ENCODE measurements at regions not wholly inside any gene's neighbourhood (a gene's known extent, or its start where the extent isn't known, plus 50 kb on each side); places are given as distances from the start of the nearest gene placed in this dataset.

DNA sequence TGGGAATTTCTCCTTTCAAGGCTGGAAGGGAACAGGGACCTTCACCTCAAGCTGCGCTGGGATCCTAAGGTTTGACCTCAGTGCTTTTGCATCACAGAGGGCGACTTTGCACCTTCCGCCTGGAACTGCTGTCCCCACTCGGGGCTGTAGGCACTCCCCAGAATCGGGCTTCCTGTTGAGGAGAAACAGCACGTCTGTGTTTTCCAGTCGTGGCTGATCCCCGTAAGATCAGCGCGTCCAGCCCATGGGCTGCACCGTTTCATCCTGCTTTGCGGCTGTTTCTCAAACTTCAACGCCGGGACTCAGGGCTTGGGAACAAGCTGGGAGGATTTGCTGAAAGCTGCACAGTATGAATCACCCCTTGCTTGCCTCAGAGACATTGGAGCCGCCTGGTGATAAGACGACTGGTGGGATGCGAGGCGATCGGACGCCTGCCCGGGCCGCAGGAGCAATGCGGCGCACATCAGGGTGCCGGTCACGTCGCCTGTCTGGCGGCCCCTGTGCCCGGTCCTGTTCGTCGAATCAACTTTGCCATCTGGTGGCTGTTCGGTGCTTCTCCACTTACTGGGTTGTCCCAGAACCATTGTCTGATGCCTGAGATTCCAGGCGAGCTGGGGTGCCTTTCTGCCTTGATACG lies 53.6 kb upstream of the FRMD1 start:
- Mint-ChIP-seq H3K27ac (ENCODE audit: unreplicated experiment) (no peak overlapping the region), H3K4me3 (ENCODE audit: unreplicated experiment) (no peak overlapping the region), H3K27me3 (ENCODE audit: unreplicated experiment) (peaks cover 4% of the 10 kb centered on the region), H3K36me3 (ENCODE audit: unreplicated experiment) (no peaks in the 10 kb centered on the region), H3K9me3 (ENCODE audit: unreplicated experiment) (peaks cover 4% of the 10 kb centered on the region), H3K4me1 (ENCODE audit: low read depth, unreplicated experiment) (peaks cover 7% of the 10 kb centered on the region)
- DNase-seq = peak; percentile 58
- TF ChIP-seq, protein P1, sequence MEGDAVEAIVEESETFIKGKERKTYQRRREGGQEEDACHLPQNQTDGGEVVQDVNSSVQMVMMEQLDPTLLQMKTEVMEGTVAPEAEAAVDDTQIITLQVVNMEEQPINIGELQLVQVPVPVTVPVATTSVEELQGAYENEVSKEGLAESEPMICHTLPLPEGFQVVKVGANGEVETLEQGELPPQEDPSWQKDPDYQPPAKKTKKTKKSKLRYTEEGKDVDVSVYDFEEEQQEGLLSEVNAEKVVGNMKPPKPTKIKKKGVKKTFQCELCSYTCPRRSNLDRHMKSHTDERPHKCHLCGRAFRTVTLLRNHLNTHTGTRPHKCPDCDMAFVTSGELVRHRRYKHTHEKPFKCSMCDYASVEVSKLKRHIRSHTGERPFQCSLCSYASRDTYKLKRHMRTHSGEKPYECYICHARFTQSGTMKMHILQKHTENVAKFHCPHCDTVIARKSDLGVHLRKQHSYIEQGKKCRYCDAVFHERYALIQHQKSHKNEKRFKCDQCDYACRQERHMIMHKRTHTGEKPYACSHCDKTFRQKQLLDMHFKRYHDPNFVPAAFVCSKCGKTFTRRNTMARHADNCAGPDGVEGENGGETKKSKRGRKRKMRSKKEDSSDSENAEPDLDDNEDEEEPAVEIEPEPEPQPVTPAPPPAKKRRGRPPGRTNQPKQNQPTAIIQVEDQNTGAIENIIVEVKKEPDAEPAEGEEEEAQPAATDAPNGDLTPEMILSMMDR (IDR thresholded peaks at IDR 0.05; ENCODE audit: partially characterized antibody, unreplicated experiment) = no peak

DNA sequence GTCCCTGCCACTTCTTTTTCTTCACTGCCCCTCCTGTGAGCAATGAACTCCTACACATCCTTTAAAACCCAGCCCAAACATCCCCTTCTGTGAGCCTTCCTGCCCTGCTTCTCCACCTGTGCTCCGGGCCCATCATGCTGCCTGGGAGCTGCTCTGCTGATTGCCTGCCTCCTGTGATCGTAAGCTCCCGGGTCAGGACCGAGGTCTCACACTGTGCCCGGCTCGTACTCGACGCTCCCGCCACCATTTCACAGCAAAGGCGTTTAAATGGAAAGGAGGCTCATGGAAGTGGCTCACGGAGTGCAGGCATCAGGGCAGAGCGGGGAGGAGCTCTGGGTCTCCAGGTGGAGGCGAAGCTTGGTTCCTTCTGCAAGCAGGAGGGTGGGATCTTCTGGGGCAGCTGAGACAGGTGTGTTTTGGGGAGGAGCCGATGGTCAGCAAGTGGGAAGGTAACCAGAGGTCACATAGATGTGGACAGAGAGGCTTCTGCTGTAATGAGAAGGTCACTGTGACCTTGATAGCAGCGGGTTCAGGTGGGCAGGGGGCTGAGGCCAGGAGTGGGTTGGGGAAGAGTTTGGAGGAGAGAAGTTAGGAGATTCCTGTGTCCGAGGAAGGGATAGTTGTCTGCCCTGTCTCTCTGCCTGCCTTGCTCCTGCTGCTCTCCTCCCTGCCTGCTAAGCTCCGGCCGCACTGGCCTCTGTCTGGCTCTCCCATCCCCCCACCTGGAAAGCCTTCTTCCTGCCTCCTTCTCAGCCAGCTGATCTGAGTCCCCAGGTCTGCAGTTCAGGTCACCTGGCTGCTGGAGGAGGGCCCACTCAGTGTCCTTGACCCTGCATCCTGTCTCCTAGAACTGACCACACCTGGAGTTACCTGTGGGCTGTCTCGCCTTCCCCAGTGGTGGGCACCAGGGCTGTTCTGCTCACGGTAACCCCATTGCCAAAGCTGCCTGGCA lies 52.7 kb upstream of the FRMD1 start:
- no peak for DNase-seq
- no peaks in the 10 kb centered on the region for H3K36me3 Mint-ChIP-seq (ENCODE audit: unreplicated experiment)
- H3K27ac Mint-ChIP-seq (ENCODE audit: unreplicated experiment) = no peak overlapping the region
- peaks cover 4% of the 10 kb centered on the region for H3K27me3 Mint-ChIP-seq (ENCODE audit: unreplicated experiment)
- TF ChIP-seq, protein P1 (IDR thresholded peaks at IDR 0.05; ENCODE audit: partially characterized antibody, unreplicated experiment) = no peak
- H3K9me3 Mint-ChIP-seq (ENCODE audit: unreplicated experiment) = peaks cover 4% of the 10 kb centered on the region
- peaks cover 7% of the 10 kb centered on the region for H3K4me1 Mint-ChIP-seq (ENCODE audit: low read depth, unreplicated experiment)
- H3K4me3 Mint-ChIP-seq (ENCODE audit: unreplicated experiment) = no peak overlapping the region

DNA sequence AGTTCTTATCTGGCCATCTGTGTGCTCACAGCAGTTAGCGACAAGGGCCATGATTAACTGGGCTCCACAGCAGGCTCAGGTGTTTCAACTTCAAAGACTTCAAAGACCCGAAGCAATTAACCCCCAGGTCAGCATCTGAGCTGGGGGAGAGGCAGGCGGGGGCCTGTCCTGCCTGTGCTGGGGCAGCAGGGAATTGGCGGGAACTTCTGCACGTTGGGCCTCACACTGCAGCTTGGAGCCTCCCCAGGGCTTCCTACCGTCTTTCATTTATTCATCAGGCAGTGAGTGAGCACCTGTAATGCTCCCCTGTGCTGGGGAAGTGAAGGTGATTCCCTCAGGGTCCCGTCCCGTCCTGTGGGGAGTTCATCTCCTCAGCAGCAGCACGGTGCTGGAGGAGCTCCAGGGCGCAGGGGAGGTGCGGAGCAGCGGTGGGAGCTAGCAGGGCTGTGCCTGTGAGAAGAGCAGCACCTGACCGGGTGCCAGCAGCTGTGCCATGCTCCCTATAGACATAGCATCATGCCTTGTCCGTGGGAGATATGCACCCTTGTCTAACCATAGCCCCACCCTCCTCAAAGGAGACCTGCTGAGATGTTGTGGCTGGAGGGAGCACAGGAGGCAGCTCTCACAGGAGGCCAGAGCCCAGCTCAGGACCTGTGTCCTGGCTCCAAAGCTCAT lies 51.8 kb upstream of the FRMD1 start:
- peaks cover 4% of the 10 kb centered on the region for H3K9me3 Mint-ChIP-seq (ENCODE audit: unreplicated experiment)
- peaks cover 7% of the 10 kb centered on the region for H3K4me1 Mint-ChIP-seq (ENCODE audit: low read depth, unreplicated experiment)
- no peak overlapping the region for H3K27ac Mint-ChIP-seq (ENCODE audit: unreplicated experiment)
- H3K36me3 Mint-ChIP-seq (ENCODE audit: unreplicated experiment) = no peaks in the 10 kb centered on the region
- no peak overlapping the region for H3K4me3 Mint-ChIP-seq (ENCODE audit: unreplicated experiment)
- peaks cover 4% of the 10 kb centered on the region for H3K27me3 Mint-ChIP-seq (ENCODE audit: unreplicated experiment)
- DNase-seq = no peak
- TF ChIP-seq, protein P1 (IDR thresholded peaks at IDR 0.05; ENCODE audit: partially characterized antibody, unreplicated experiment) = no peak

DNA sequence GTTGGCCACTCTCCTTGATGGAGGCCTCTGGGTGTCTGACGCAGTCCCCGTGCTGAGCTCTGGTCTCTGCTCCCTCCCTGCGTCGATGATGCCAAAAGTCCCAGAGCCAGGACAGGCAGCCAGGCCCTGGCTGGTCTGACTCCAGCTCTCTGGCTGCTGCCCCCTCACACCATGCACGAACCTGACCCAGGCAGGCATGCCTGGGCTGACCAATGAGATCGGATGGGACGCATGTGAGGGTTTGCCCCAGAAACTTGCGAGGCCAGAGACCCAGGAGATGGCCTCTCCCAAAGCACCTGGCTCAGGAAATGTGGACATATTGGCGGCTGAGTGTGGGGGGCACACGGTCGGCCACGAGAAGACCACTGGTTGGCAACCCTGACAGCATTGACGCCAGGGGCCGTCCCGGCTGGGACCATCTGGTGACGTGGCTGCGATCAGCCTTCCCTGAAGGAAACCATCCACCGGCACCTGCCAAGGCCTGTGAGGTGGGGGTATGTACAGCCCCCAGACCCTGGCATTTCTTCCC lies 51.2 kb upstream of the FRMD1 start:
- no peaks in the 10 kb centered on the region for H3K36me3 Mint-ChIP-seq (ENCODE audit: unreplicated experiment)

More for the DNA sequence above, 51.2 kb upstream of the FRMD1 start:
- TF ChIP-seq, protein P1 (IDR thresholded peaks at IDR 0.05; ENCODE audit: partially characterized antibody, unreplicated experiment) = no peak
- Mint-ChIP-seq H3K27ac (ENCODE audit: unreplicated experiment) (no peak overlapping the region), H3K4me3 (ENCODE audit: unreplicated experiment) (no peak overlapping the region), H3K27me3 (ENCODE audit: unreplicated experiment) (peaks cover 4% of the 10 kb centered on the region), H3K4me1 (ENCODE audit: low read depth, unreplicated experiment) (peaks cover 7% of the 10 kb centered on the region), H3K9me3 (ENCODE audit: unreplicated experiment) (peaks cover 4% of the 10 kb centered on the region)
- DNase-seq = no peak

All from glutamatergic neuron (in vitro differentiated cells).